Left forelimb (tissue), 1 donor: ENCODE measurements at regions not wholly inside any gene's neighbourhood (a gene's known extent, or its start where the extent isn't known, plus 50 kb on each side); places are given as distances from the start of the nearest gene placed in this dataset.
"Not testable (repeated sequence)": the region's sequence is repeated elsewhere in the genome, so short reads cannot be mapped to it uniquely, and the experiment has no call there.

Experiments
- DNase-seq: peaks from one replicate; pipeline ENCODE4 v3.0.0-alpha.2; 2018; ENCODE audit warnings: low spot score

DNA sequence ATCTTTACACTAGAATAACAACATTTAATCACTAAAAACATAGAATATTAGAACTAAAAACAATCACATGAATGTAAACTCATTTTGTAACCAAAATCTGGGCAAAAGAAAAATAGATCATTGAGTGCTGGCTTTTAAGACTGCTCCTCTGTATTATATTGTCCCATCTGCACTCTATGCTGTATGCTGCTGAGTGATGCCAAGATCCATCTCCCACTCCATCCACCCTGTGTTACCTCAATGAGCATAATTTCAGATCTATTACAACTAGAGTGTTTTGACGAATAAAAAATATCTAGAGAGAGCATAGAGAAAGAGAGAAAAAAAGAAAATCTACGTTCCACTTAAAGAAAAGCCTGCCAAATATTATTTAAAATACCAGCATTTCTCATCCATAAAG, 1060.4 kb downstream of the ZPLD1 start:
- DNase-seq = no peak

DNA sequence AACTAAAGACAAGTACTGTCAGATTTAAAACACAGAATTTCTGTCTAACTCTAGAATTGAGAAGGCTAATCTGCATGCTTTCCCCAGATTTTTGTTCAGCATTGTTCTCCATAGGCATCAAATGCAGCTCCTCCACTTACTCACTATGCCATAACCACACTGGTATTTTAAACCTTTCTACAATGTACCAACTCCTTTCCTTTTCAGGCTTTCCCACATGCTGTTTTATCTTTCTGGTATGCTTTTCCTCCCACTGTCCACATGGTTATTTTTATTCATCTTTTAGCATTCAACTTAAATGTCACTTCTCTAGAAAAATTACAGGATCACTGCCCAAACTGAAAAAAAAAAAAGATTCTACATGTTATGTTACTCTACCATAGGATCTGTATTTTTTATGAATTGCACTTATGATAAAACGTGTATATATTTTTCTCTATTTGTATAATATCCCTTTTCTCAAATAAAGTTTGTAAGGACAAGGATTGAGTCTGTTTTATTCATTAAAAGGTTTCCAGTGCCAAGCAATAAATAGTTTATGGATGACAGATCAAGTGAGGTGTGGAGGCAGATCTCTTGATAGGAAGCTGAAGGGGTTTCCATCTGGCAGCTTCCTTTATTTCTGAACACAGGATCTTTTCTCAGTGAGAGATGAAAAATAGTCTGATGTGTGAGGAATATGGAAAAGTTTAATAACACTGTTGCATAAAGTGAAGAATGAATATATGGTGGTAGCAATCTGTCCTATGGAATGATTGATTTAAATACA, 1064.5 kb downstream of the ZPLD1 start:
- no peak for DNase-seq

DNA sequence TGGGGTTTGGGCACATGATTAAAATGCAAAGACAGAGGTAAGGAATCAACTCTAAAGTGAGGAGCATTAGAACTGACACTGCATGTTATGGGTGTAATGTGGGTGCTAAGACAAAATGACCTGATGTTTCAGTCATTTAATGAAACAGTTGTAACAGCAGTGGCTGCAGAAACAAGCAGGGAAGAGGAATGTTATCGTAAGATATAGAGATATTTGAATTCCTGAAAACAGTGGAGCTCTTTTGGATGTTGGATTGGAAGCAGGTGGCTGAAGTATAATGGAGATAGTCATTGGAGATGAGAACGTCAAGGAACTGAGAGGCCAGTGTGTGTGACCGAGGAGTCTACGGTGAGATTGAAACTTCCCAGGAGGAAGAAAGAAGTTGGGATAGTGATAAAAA, 1065.2 kb downstream of the ZPLD1 start:
- DNase-seq = no peak

DNA sequence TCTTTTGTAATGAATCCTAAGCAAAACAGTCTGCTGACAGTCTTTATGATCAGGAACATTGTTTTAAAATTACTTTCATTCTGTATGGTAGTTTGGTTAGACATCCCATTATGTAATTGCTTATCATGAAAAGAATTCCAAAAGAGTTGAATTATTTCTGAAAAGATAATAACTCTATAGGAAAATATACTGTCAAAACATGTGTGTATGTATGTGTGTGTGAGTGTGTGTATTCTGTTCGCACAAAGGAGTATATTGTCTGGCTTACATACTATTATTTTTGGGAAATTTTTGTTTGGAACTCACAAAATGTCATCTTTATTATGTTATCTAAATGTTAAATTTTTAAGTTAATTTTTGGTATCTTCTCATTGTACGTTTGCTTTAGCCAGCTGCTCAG, 1075.9 kb downstream of the ZPLD1 start:
- no peak for DNase-seq

GRCh38 chr3:103511891-103512290, 1077.1 kb downstream of the ZPLD1 start:
- no peak for DNase-seq

DNA sequence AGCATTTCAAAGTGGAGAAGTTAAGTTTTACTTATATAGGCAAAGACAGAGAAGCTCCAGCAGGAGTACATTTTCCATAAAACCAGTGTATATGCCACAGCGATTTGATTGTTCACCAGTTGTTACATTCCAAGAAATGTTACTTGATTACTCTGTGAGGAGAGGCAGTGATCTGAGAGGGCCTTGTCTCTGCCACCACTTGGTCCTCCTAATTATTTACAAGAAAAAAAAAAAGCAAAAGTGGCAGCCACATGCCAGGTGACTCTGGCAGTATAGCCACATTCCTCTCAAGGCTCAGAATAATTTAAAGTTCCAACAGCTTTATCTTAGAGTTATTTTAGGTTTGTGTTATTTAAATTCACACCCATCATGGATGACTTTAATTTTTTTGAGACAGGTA, 1077.8 kb downstream of the ZPLD1 start:
- no peak for DNase-seq

DNA sequence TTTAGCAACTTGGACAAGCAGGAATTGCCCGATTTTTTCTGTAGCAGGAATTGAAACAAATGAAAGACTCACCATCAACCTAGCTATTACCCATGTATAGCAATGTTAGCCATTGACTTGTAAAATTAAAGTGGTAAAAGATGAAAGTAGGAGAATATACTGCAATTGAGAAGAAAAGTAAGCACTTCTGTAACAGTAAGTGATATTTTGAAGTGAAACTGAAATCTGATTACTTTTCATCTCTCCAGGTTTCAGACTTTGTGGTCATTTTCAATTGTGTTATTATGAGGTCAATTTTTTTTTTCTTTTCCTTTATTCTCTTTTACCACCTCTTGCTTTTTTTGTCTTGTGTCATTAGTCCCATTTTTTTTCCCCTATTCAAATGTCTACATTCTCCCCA, 1078.2 kb downstream of the ZPLD1 start:
- DNase-seq = no peak

DNA sequence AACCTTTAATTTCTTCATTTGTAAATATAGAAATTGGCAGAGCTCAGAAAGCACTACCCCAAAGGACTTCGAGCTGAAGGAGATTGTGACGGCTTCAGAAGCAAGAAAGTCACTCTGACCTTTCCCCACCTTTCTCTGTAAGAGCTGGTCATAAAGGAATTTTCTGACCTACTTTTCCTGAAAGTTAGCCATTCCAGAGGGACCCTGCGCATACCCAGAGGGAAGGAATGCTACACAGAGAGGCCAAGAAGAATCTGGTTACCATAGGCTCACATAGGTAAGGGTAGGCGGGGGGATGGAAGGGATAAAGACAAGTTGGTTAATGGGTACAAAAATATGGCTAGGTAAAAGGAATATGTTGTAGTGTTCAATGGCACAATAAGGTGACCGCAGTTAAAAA, 1080.3 kb downstream of the ZPLD1 start:
- DNase-seq = no peak

DNA sequence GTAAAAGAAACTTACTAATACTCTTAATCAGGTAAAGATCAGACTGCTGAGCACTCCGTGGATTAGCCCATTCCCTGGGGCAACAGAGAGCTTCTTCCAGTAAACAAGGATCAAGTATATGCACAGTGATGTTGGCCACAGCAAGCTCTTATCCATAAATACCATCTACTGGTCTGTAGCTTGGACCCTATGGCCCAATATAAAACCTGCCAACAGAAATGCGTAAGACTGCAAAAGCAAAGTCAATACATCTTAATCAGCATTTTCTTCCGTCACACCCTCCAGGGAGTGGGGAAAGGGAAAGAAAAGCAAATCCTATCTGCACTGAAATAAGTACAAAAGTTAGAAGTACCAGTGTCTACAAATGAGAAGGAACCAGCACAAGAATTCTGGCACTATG, 1082.1 kb downstream of the ZPLD1 start:
- no peak for DNase-seq

DNA sequence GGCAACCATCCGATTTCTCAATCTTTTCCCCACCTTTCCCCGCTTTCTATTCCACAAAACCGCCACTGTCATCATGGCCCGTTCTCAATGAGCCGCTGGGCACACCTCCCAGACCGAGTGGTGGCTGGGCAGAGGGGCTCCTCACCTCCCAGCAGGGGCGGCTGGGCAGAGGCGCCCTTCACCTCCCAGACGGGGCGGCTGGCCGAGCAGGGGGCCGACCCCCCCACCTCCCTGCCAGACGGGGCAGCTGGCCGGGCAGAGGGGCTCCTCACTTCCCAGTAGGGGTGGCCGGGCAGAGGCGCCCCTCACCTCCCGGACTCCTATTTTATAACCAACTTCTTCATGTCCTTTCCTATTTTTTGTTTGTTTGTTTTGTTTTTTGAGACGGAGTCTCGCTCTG, 1096.5 kb downstream of the ZPLD1 start:
- not testable (repeated sequence) for DNase-seq

- no peak for DNase-seq
Observed at GRCh38 chr3:103532986-103533385, 1098.2 kb downstream of the ZPLD1 start.

- DNase-seq = no peak
Observed at GRCh38 chr3:103554451-103554850, 1119.6 kb downstream of the ZPLD1 start.

- not testable (repeated sequence) for DNase-seq
Observed at GRCh38 chr3:103564116-103564515, 1129.3 kb downstream of the ZPLD1 start.

DNA sequence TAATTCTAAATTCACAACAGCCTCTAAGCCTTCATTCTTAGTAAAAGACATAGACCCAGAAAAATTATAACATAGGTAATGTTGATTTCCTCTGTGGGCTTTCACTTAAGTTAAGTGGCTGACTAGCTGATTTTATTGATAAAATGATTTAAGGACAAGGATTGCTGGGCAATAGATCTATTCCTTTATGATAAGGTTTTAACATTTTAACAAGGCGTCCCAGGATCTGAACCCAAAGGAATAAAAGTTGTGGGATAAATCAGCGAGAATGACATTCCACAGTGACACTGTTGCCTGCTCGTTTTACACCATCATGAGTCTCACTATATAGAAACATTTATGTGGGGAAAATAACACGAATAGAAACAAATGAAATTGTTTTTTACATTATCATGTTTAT, 1151.0 kb downstream of the ZPLD1 start:
- no peak for DNase-seq

- DNase-seq = no peak
Observed at GRCh38 chr3:103589770-103590169, 1155.0 kb downstream of the ZPLD1 start.

DNA sequence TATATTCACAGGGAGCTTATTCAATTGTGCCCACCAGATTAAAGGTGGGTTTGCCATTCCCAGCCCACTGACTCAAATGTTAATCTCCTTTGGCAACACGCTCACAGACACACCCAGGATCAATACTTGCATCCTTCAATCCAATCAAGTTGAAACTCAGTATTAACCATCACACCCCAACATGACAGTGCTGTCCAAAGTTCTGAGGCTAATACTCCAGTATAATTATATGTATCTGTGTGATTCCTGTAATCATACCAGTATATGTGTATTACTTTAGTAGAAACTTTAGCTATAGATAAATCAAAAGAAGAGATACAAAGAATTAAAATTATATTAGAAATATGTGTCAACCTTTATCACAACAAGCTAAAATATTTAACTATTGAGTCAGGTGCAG, 1166.0 kb downstream of the ZPLD1 start:
- no peak for DNase-seq

- DNase-seq = no peak
Observed at GRCh38 chr3:103601666-103602065, 1166.9 kb downstream of the ZPLD1 start.

DNA sequence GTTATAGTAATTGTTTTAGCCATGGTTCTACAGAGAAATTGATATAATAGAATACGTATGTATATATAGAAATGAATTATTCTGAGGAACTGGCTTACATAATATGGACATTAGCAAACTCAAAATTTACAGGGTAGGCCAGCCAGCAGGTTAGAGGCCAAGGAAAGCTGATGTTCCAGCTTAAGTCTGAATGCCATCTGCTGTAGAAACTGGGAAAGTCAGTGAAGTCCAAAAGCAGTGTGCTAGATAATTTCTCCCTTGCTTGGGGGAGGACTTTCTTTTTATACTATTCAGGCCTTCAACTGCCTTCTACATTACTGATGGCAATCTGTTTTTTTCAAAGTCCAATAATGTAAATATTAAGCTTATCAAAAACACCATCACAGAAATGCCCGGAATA, 1174.7 kb downstream of the ZPLD1 start:
- no peak for DNase-seq

DNA sequence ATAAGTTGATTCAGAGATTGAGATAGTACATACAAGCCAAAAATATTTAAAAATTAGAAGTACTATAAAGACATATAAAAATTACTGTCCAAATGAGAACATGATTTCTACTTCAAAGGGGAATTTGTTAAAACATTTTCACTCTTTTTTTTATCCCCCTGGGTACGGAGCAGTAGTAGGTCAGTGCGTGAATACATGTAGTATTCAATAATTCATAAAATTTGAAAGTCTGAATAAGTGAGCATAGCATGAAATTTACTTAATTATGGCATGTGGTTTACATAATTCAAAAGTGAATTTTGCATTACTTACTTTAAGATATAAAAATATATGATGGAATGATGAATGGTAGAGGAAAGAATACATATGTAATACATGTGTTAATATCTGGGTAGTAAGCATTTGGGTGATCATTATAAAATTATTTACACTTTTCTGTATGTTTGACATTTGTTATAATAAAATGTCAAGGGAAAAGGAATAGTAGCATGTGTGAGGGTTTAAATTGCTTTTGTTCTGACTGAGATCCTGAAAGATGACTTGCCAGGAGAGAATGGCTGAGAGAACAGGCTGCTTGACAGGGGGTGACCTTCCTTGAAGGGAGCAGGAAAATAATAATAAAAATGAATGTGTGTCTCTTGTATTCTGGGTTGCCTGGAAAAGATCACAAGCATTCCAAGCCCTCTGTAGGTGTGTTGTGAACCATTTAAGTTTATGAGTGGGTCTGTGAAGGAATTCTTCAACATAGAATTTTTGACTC, 1178.8 kb downstream of the ZPLD1 start:
- DNase-seq = no peak

- no peak for DNase-seq
Observed at GRCh38 chr3:103614719-103615118, 1179.9 kb downstream of the ZPLD1 start.

- no peak for DNase-seq
Observed at GRCh38 chr3:103617961-103618360, 1183.1 kb downstream of the ZPLD1 start.

- DNase-seq = no peak
Observed at GRCh38 chr3:103624271-103624670, 1189.5 kb downstream of the ZPLD1 start.

DNA sequence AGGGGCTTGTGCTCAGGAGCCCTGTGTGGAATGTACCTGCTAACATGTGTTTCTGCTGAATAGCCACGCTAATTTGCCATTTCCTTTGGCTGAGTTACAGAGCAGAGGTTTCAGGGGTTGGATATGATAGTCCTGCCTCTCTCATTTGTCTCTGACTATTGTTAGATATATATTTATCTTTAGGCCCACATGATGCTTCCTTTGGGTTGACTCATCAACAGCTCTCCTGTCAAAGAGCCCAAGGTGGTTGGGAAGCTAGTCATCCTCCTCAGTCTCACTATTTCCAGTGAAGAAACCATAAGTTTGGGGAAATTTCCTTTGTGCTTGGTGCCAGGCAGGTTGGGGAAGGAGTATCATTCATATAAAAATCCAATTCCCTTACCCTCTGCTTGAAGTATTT, 1194.6 kb downstream of the ZPLD1 start:
- DNase-seq = no peak

DNA sequence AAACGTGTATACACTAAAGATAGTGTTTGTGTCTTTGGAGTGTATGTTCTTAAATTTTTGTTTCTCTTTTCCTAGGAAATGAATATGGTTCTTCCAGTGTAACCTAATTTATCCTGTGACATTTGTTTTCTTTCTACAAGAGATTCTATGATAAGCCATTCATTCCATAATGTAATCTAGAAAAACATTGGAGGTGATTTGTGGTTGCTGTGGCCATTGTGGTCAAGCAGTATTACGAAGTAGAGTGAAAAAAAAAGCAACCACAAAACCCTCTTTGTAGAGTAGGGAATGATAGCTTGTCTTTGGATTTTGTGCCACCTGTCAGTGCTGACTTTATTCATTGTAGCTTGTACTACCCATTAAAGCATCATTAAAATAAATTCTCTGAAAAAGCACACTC, 1209.6 kb downstream of the ZPLD1 start:
- no peak for DNase-seq
